Activated CD4-positive, alpha-beta T cell treated with anti-CD3 and anti-CD28 coated beads for 36 hours (primary cell): ENCODE measurements at regions not wholly inside any gene's neighbourhood (a gene's known extent, or its start where the extent isn't known, plus 50 kb on each side); places are given as distances from the start of the nearest gene placed in this dataset.
"Not testable (repeated sequence)": the region's sequence is repeated elsewhere in the genome, so short reads cannot be mapped to it uniquely, and the experiment has no call there.

Experiments used
- ATAC-seq: fragments of 200-7000 bp; cut with Tn5 transposase; one replicate; pipeline ENCODE4 v1.10.0; 2021; ENCODE audit warnings: mild to moderate bottlenecking, moderate library complexity
- CTCF ChIA-PET: fragments of 350-600 bp; sonication (Branson Sonifier 250); formaldehyde crosslinking; loops from one replicate; lab custom pipeline; 2021; ENCODE audit warnings: antibody characterized with exemption; lab: Charles Lee
- POLR2A ChIA-PET: fragments of 350-600 bp; sonication (Branson Sonifier 250); formaldehyde crosslinking; loops from one replicate; lab custom pipeline; 2021; ENCODE audit warnings: antibody characterized with exemption, inconsistent platforms; lab: Charles Lee
- DNase-seq: peaks from one replicate; pipeline ENCODE4 v3.0.0-alpha.2; 2020
- H3K27ac Mint-ChIP-seq: one replicate; pipeline ENCODE4 v1.8.0; 2021; ENCODE audit warnings: mixed read lengths
- H3K27me3 Mint-ChIP-seq: one replicate; pipeline ENCODE4 v1.8.0; 2021; ENCODE audit warnings: mixed read lengths
- H3K36me3 Mint-ChIP-seq: one replicate; pipeline ENCODE4 v1.8.0; 2021; ENCODE audit warnings: low read depth, mixed read lengths
- H3K4me1 Mint-ChIP-seq: one replicate; pipeline ENCODE4 v1.8.0; 2021; ENCODE audit warnings: mixed read lengths
- H3K4me3 Mint-ChIP-seq: one replicate; pipeline ENCODE4 v1.8.0; 2021; ENCODE audit warnings: mild to moderate bottlenecking, moderate library complexity, mixed read lengths
- H3K9me3 Mint-ChIP-seq: one replicate; pipeline ENCODE4 v1.8.0; 2021; ENCODE audit warnings: low read depth, mixed read lengths
- intact Hi-C, 2 experiments: fragments of 100-400 bp; cut with DNase I in 1 of 2; cut with micrococcal nuclease in 1 of 2; formaldehyde crosslinking; loops; one replicate each; pipeline versions ENCODE4 v1.14.2 to v1.15.1; 2022 to 2024; cut with DNase I, micrococcal nuclease

- Mint-ChIP-seq H3K27me3 (peaks cover 9% of the 10 kb centered on the region), H3K4me1 (no peaks in the 10 kb centered on the region), H3K36me3 (no peaks in the 10 kb centered on the region), H3K4me3 (no peak overlapping the region), H3K9me3 (no peaks in the 10 kb centered on the region), H3K27ac (no peak overlapping the region)
- intact Hi-C loops = no loop called here
- CTCF ChIA-PET = interaction anchor here (0.7 to 2.1 kb wide), 2 partner anchors 9 to 14 kb away, joined by 3 to 8 read pairs; no protein-coding TSS in a partner anchor
- POLR2A ChIA-PET = no interaction called here
- no peak for DNase-seq
- no peak for ATAC-seq
Observed at GRCh38 chr11:69898123-69898522, 78.9 kb upstream of the FGF3 start.

GRCh38 chr11:69899957-69900821, 81.0 kb upstream of the FGF3 start:
- ChIA-PET CTCF (interaction anchor here (2.0 kb wide), 1 partner anchor 12 kb away, joined by 4 read pairs; no protein-coding TSS in a partner anchor), POLR2A (no interaction called here)
- no peaks in the 10 kb centered on the region for H3K9me3 Mint-ChIP-seq
- H3K4me1 Mint-ChIP-seq = no peaks in the 10 kb centered on the region
- ATAC-seq (no peak), DNase-seq (no peak)
- peaks cover 6% of the 10 kb centered on the region for H3K27me3 Mint-ChIP-seq
- intact Hi-C loops = no loop called here
- no peak overlapping the region for H3K27ac Mint-ChIP-seq
- H3K4me3 Mint-ChIP-seq = no peak overlapping the region
- no peaks in the 10 kb centered on the region for H3K36me3 Mint-ChIP-seq

- H3K36me3 Mint-ChIP-seq, H3K9me3 Mint-ChIP-seq, H3K27ac Mint-ChIP-seq, ATAC-seq, H3K4me1 Mint-ChIP-seq, H3K4me3 Mint-ChIP-seq, intact Hi-C loops, H3K27me3 Mint-ChIP-seq, DNase-seq, POLR2A ChIA-PET: not testable (repeated sequence)
- CTCF ChIA-PET = interaction anchor here (1.4 to 2.0 kb wide), 2 partner anchors 13 to 32 kb away, joined by 3 to 4 read pairs; no protein-coding TSS in a partner anchor
Observed at GRCh38 chr11:69900822-69901302, 81.6 kb upstream of the FGF3 start.

GRCh38 chr11:69902337-69902736, 83.1 kb upstream of the FGF3 start:
- CTCF ChIA-PET = interaction anchor here (1.0 to 2.0 kb wide), 3 partner anchors 14 to 233 kb away, joined by 3 to 5 read pairs (median 4); no protein-coding TSS in a partner anchor

GRCh38 chr11:69903211-69903610, 84.0 kb upstream of the FGF3 start:
- H3K36me3 Mint-ChIP-seq = no peaks in the 10 kb centered on the region
- H3K27ac Mint-ChIP-seq = no peak overlapping the region
- CTCF ChIA-PET = no interaction called here
- H3K9me3 Mint-ChIP-seq = no peaks in the 10 kb centered on the region
- ATAC-seq = no peak
- intact Hi-C loops = no loop called here
- H3K4me1 Mint-ChIP-seq = no peaks in the 10 kb centered on the region
- no peak overlapping the region for H3K4me3 Mint-ChIP-seq
- no peak for DNase-seq
- H3K27me3 Mint-ChIP-seq = peaks cover 9% of the 10 kb centered on the region
- POLR2A ChIA-PET = no interaction called here

More at GRCh38 chr11:69902337-69902736, 83.1 kb upstream of the FGF3 start:
- Mint-ChIP-seq H3K4me1 (no peaks in the 10 kb centered on the region), H3K27me3 (peaks cover 6% of the 10 kb centered on the region), H3K9me3 (no peaks in the 10 kb centered on the region), H3K27ac (no peak overlapping the region), H3K4me3 (no peak overlapping the region), H3K36me3 (no peaks in the 10 kb centered on the region)
- DNase-seq (no peak), ATAC-seq (no peak)
- intact Hi-C loops = no loop called here
- POLR2A ChIA-PET = no interaction called here

GRCh38 chr11:69904161-69904973, 85.2 kb upstream of the FGF3 start:
- ChIA-PET POLR2A (no interaction called here), CTCF (no interaction called here)
- no peak for ATAC-seq
- Mint-ChIP-seq H3K27ac (no peak overlapping the region), H3K4me3 (no peak overlapping the region), H3K9me3 (no peaks in the 10 kb centered on the region), H3K4me1 (no peaks in the 10 kb centered on the region), H3K27me3 (peaks cover 8% of the 10 kb centered on the region), H3K36me3 (no peaks in the 10 kb centered on the region)
- DNase-seq = no peak
- intact Hi-C loops = no loop called here

GRCh38 chr11:69904974-69905535, 85.8 kb upstream of the FGF3 start:
- no peak overlapping the region for H3K27ac Mint-ChIP-seq
- no peaks in the 10 kb centered on the region for H3K9me3 Mint-ChIP-seq
- CTCF ChIA-PET = no interaction called here
- intact Hi-C loops = no loop called here
- H3K27me3 Mint-ChIP-seq = peaks cover 8% of the 10 kb centered on the region
- DNase-seq = no peak
- ATAC-seq = no peak
- no peak overlapping the region for H3K4me3 Mint-ChIP-seq
- POLR2A ChIA-PET = no interaction called here
- no peaks in the 10 kb centered on the region for H3K4me1 Mint-ChIP-seq
- no peaks in the 10 kb centered on the region for H3K36me3 Mint-ChIP-seq

- H3K27me3 Mint-ChIP-seq = peaks cover 10% of the 10 kb centered on the region
- ChIA-PET CTCF (no interaction called here), POLR2A (no interaction called here)
- ATAC-seq (no peak), DNase-seq (no peak)
- H3K4me3 Mint-ChIP-seq = no peak overlapping the region
- H3K36me3 Mint-ChIP-seq = no peaks in the 10 kb centered on the region
- H3K4me1 Mint-ChIP-seq = no peaks in the 10 kb centered on the region
- no peak overlapping the region for H3K27ac Mint-ChIP-seq
- H3K9me3 Mint-ChIP-seq = no peaks in the 10 kb centered on the region
- intact Hi-C loops = no loop called here
Observed at GRCh38 chr11:69905611-69906452, 86.6 kb upstream of the FGF3 start.

- intact Hi-C loops = no loop called here
- ATAC-seq = no peak
- H3K27ac Mint-ChIP-seq = no peak overlapping the region
- H3K4me3 Mint-ChIP-seq = no peak overlapping the region
- CTCF ChIA-PET = no interaction called here
- H3K27me3 Mint-ChIP-seq = peaks cover 15% of the 10 kb centered on the region
- no peak for DNase-seq
- POLR2A ChIA-PET = no interaction called here
- H3K9me3 Mint-ChIP-seq = no peaks in the 10 kb centered on the region
- no peaks in the 10 kb centered on the region for H3K4me1 Mint-ChIP-seq
- H3K36me3 Mint-ChIP-seq = no peaks in the 10 kb centered on the region
Observed at GRCh38 chr11:69906453-69906907, 87.3 kb upstream of the FGF3 start.

GRCh38 chr11:69907611-69908010, 88.4 kb upstream of the FGF3 start:
- H3K9me3 Mint-ChIP-seq = no peaks in the 10 kb centered on the region
- no peak for ATAC-seq
- POLR2A ChIA-PET = no interaction called here
- no peak for DNase-seq
- no peaks in the 10 kb centered on the region for H3K36me3 Mint-ChIP-seq
- CTCF ChIA-PET = no interaction called here
- intact Hi-C loops = no loop called here
- no peak overlapping the region for H3K4me3 Mint-ChIP-seq
- H3K4me1 Mint-ChIP-seq = no peaks in the 10 kb centered on the region
- peaks cover 23% of the 10 kb centered on the region for H3K27me3 Mint-ChIP-seq
- no peak overlapping the region for H3K27ac Mint-ChIP-seq
